SK-N-DZ (cell line): ENCODE measurements at regions not wholly inside any gene's neighbourhood (a gene's known extent, or its start where the extent isn't known, plus 50 kb on each side); places are given as distances from the start of the nearest gene placed in this dataset.

Source experiments
- DNase-seq: peaks from one replicate; pipeline ENCODE4 v3.0.0-alpha.2; 2015; ENCODE audit warnings: low spot score

GRCh38 chr4:12586242-12587006 is 897.7 kb downstream of the RAB28 start:
- no peak for DNase-seq

GRCh38 chr4:12584116-12584875 is 899.8 kb downstream of the RAB28 start:
- no peak for DNase-seq

GRCh38 chr4:12583275-12583674 is 900.9 kb downstream of the RAB28 start:
- no peak for DNase-seq

- no peak for DNase-seq
Measured at GRCh38 chr4:12580787-12581186, 903.4 kb downstream of the RAB28 start.

- DNase-seq = no peak
Measured at GRCh38 chr4:12579172-12579571, 905.0 kb downstream of the RAB28 start.

GRCh38 chr4:12576409-12576808 is 907.7 kb downstream of the RAB28 start:
- DNase-seq = no peak

GRCh38 chr4:12573716-12574115 is 910.4 kb downstream of the RAB28 start:
- DNase-seq = no peak

- DNase-seq = no peak
Measured at GRCh38 chr4:12562476-12563140, 921.5 kb downstream of the RAB28 start.

- DNase-seq = no peak
Measured at GRCh38 chr4:12562021-12562420, 922.1 kb downstream of the RAB28 start.

- no peak for DNase-seq
Measured at GRCh38 chr4:12555011-12555410, 929.1 kb downstream of the RAB28 start.

GRCh38 chr4:12548678-12549077 is 935.5 kb downstream of the RAB28 start:
- no peak for DNase-seq

- DNase-seq = no peak
Measured at GRCh38 chr4:12545812-12546211, 938.3 kb downstream of the RAB28 start.

- no peak for DNase-seq
Measured at GRCh38 chr4:12538162-12538561, 946.0 kb downstream of the RAB28 start.

GRCh38 chr4:12534684-12535083 is 949.5 kb downstream of the RAB28 start:
- DNase-seq = no peak

- DNase-seq = no peak
Measured at GRCh38 chr4:12519426-12519825, 964.7 kb downstream of the RAB28 start.

GRCh38 chr4:12507868-12508481 is 976.2 kb downstream of the RAB28 start:
- DNase-seq = no peak

- DNase-seq = no peak
Measured at GRCh38 chr4:12500409-12500808, 983.7 kb downstream of the RAB28 start.

- no peak for DNase-seq
Measured at GRCh38 chr4:12499693-12500092, 984.4 kb downstream of the RAB28 start.

- no peak for DNase-seq
Measured at GRCh38 chr4:12495211-12495610, 988.9 kb downstream of the RAB28 start.

- no peak for DNase-seq
Measured at GRCh38 chr4:12492730-12493393, 991.3 kb downstream of the RAB28 start.

- DNase-seq = peak; percentile 71
Measured at GRCh38 chr4:12488672-12489071, 995.5 kb downstream of the RAB28 start.

GRCh38 chr4:12487000-12487399 is 997.1 kb downstream of the RAB28 start:
- DNase-seq = no peak
